HepG2 (cell line): ENCODE measurements at regions not wholly inside any gene's neighbourhood (a gene's known extent, or its start where the extent isn't known, plus 50 kb on each side); places are given as distances from the start of the nearest gene placed in this dataset.

Source experiments
- ATAC-seq: fragments of 200-7000 bp; cut with Tn5 transposase; 3 replicates; pipeline ENCODE4 v1.9.1; 2020; ENCODE audit warnings: mild to moderate bottlenecking, moderate library complexity
- BruUV-seq: library from RNA; stranded (reverse); fragments of 400-500 nt; replicated peaks from 2 replicates; lab custom pipeline; 2021; lab: Mats Ljungman, UMichigan
- CTCF ChIA-PET: fragments of 300-600 bp; formaldehyde crosslinking; extraction: SDS; loops from one replicate; lab custom pipeline; 2021; ENCODE audit warnings: low total read pairs, inconsistent platforms, low intra/inter-chr PET ratio; lab: Yijun Ruan, JAX
- POLR2A ChIA-PET: fragments of 350-600 bp; sonication (Branson Sonifier 250); formaldehyde crosslinking; loops from one replicate; lab custom pipeline; 2020; ENCODE audit warnings: antibody characterized with exemption, inconsistent platforms; lab: Yijun Ruan, JAX
- DNase-seq: peaks from one replicate; pipeline ENCODE4 v3.0.0-alpha.2; 2015; ENCODE audit warnings: low spot score
- FAIRE-seq: peaks from 3 replicates; lab custom pipeline; 2011; peaks lifted over from hg19 to GRCh38; lab: Jason Lieb, UNC
- H2AFZ ChIP-seq: one replicate; pipeline ENCODE4 v1.6.1; 2011; ENCODE audit warnings: low read length, inconsistent platforms
- H3K27ac ChIP-seq: fragments of 300-600 bp; 3 replicates; pipeline ENCODE4 v1.8.0; 2011; ENCODE audit warnings: mixed run types, mild to moderate bottlenecking, mixed read lengths, low read length, inconsistent platforms; ENCODE audit not compliant: insufficient read depth; ENCODE audit errors: extremely low read length
- H3K27me3 ChIP-seq, 2 experiments: fragments of 200-600 bp in 1 of 2; 2 replicates in 1 of 2; 3 replicates in 1 of 2; pipeline versions ENCODE4 v1.6.0 to v1.8.0; 2011; ENCODE audit warnings: low read length in 2 of 2, mild to moderate bottlenecking in 2 of 2, moderate library complexity in 2 of 2, inconsistent platforms in 1 of 2; ENCODE audit not compliant: insufficient read depth in 2 of 2, control insufficient read depth in 1 of 2
- H3K36me3 ChIP-seq, 2 experiments: fragments of 200-600 bp in 1 of 2; replicated peaks in 1 of 2; 2 replicates in 1 of 2; 3 replicates in 1 of 2; pipeline versions ENCODE4 v1.5.1 to v1.8.0; 2011; ENCODE audit warnings: low read length in 2 of 2, inconsistent platforms in 1 of 2; ENCODE audit not compliant: insufficient read depth in 2 of 2, control insufficient read depth in 1 of 2
- H3K4me1 ChIP-seq: 2 replicates; pipeline ENCODE4 v1.5.1; 2012; ENCODE audit warnings: low read length, inconsistent platforms; ENCODE audit not compliant: insufficient read depth
- H3K4me2 ChIP-seq: 2 replicates; pipeline ENCODE4 v1.6.0; 2011; ENCODE audit warnings: low read depth, low read length, inconsistent platforms
- H3K4me3 ChIP-seq, 3 experiments: fragments of 200-600 bp in 1 of 3; sonication (generic), shearing (Covaris generic) in 1 of 3; replicated peaks in 1 of 3; 2 replicates each; pipeline ENCODE4 v1.5.1; 2011 to 2016; ENCODE audit warnings: low read length in 3 of 3, inconsistent platforms in 2 of 3, low read depth in 2 of 3, mild to moderate bottlenecking in 2 of 3, control low read depth in 1 of 3, mixed read lengths in 1 of 3; ENCODE audit not compliant: insufficient read depth in 1 of 3
- H3K79me2 ChIP-seq: one replicate; pipeline ENCODE4 v1.6.1; 2011; ENCODE audit warnings: low read length, inconsistent platforms; ENCODE audit not compliant: insufficient read depth
- H3K9ac ChIP-seq: 2 replicates; pipeline ENCODE4 v1.6.0; 2011; ENCODE audit warnings: mild to moderate bottlenecking, low read depth, low read length, inconsistent platforms; ENCODE audit not compliant: insufficient read depth
- H3K9me3 ChIP-seq: 2 replicates; pipeline ENCODE4 v1.5.1; 2012; ENCODE audit warnings: mild to moderate bottlenecking, low read length
- H4K20me1 ChIP-seq: 2 replicates; pipeline ENCODE4 v1.6.0; 2011; ENCODE audit warnings: inconsistent platforms, mild to moderate bottlenecking, low read length, moderate library complexity; ENCODE audit not compliant: insufficient read depth
- CAMTA2 ChIP-seq: sonication (generic); formaldehyde crosslinking; IDR thresholded peaks from 2 replicates; pipeline ENCODE4 v1.4.0; 2020; ENCODE audit warnings: mild to moderate bottlenecking, missing genetic modification reagents, borderline replicate concordance
- CERS6 ChIP-seq: sonication (generic); formaldehyde crosslinking; IDR thresholded peaks from 2 replicates; pipeline ENCODE4 v1.5.0; 2020; ENCODE audit warnings: missing genetic modification reagents
- FOXA1 ChIP-seq, 2 experiments: fragments of 450-650 bp in 1 of 2; sonication (generic) in 1 of 2; formaldehyde crosslinking in 1 of 2; IDR thresholded peaks; 2 replicates each; pipeline versions ENCODE4 v1.4.0 to v1.6.1; 2016 to 2020; ENCODE audit warnings: missing genetic modification reagents in 1 of 2
- KAT7 ChIP-seq: IDR thresholded peaks from 2 replicates; pipeline ENCODE4 v1.6.1; 2018; ENCODE audit warnings: borderline replicate concordance, missing compliant biosample characterization
- KDM1A ChIP-seq: IDR thresholded peaks from 2 replicates; pipeline ENCODE4 v1.6.1; 2016; ENCODE audit warnings: missing compliant biosample characterization
- LCORL ChIP-seq, 2 experiments: fragments of 450-650 bp in 1 of 2; sonication (generic) in 1 of 2; formaldehyde crosslinking in 1 of 2; IDR thresholded peaks; 2 replicates each; pipeline versions ENCODE4 v1.5.0 to v1.6.1; 2017 to 2020; ENCODE audit warnings: antibody characterized with exemption in 1 of 2, missing genetic modification reagents in 1 of 2
- RXRB ChIP-seq: IDR thresholded peaks from 2 replicates; pipeline ENCODE4 v1.6.1; 2016; ENCODE audit warnings: borderline replicate concordance, missing genetic modification reagents, missing compliant biosample characterization
- SALL2 ChIP-seq: sonication (generic); formaldehyde crosslinking; IDR thresholded peaks from 2 replicates; pipeline ENCODE4 v1.8.1; 2023; ENCODE audit warnings: mild to moderate bottlenecking, missing genetic modification reagents, inconsistent platforms
- SMC3 ChIP-seq: IDR thresholded peaks from 2 replicates; pipeline ENCODE4 v1.6.1; 2011; ENCODE audit warnings: low read length, improper control_type of control experiment
- STAG1 ChIP-seq: sonication (generic); formaldehyde crosslinking; IDR thresholded peaks from 2 replicates; pipeline ENCODE4 v1.4.0; 2020; ENCODE audit warnings: missing genetic modification reagents
- SUZ12 ChIP-seq: fragments of 150-350 bp; IDR thresholded peaks from 2 replicates; pipeline ENCODE4 v1.6.1; 2014; ENCODE audit warnings: low read depth, low read length
- ZNF468 ChIP-seq: sonication (generic); formaldehyde crosslinking; IDR thresholded peaks from 2 replicates; pipeline ENCODE4 v1.8.0; 2022; ENCODE audit warnings: mild to moderate bottlenecking, moderate library complexity, missing genetic modification reagents
- ZNF605 ChIP-seq: sonication (generic); formaldehyde crosslinking; IDR thresholded peaks from 2 replicates; pipeline ENCODE4 v1.8.0; 2022; ENCODE audit warnings: mild to moderate bottlenecking, missing genetic modification reagents
- ZSCAN30 ChIP-seq: sonication (generic); formaldehyde crosslinking; IDR thresholded peaks from 2 replicates; pipeline ENCODE4 v1.5.0; 2020; ENCODE audit warnings: mild to moderate bottlenecking, missing genetic modification reagents
- in situ Hi-C: cut with HindIII; loops from 2 replicates; pipeline ENCODE4 v1.10.0; 2017; ENCODE audit warnings: low pct_unique_long_range_greater_than_20kb; ENCODE audit not compliant: extremely low pct_ligation_motif_present
- intact Hi-C: fragments of 100-400 bp; cut with micrococcal nuclease; formaldehyde crosslinking; loops from one replicate; pipeline ENCODE4 v1.10.0; 2022; ENCODE audit not compliant: unreplicated experiment
- TF ChIP-seq, protein P1 (sequence below): sonication (generic); formaldehyde crosslinking; IDR thresholded peaks from 2 replicates; pipeline ENCODE4 v1.5.0; 2020; ENCODE audit warnings: mild to moderate bottlenecking, missing genetic modification reagents, moderate library complexity

DNA sequence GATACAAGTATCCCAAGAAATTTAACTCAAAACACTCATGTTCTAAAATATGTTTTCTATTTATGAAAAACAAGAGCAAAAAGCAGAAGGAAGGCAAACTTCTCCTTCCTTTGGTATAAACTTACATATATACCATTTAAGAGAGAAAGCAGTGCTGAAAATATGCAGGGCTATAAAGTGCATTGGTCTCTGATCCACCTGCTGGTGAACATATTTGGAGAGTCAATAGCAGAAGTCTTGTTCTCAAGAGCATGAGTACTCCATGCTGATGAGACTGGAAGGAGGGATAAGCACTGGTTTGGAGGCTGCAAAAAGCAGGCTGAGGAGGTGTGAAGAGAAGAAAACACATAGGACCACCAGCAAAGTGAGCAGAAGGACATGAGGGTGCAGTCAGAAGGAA is 391.2 kb downstream of the STK39 start:
- Histone ChIP-seq H3K9me3 (no peaks in the 10 kb centered on the region), H3K9ac (no peak overlapping the region), H3K36me3 (no peaks in the 10 kb centered on the region), H3K27ac (no peak overlapping the region), H2AFZ (no peak overlapping the region), H3K4me2 (no peak overlapping the region), H3K4me3 (no peak overlapping the region), H3K27me3 (no peaks in the 10 kb centered on the region), H3K79me2 (no peaks in the 10 kb centered on the region), H3K4me1 (no peaks in the 10 kb centered on the region), H4K20me1 (no peaks in the 10 kb centered on the region)
- ChIA-PET POLR2A (no interaction called here), CTCF (no interaction called here)
- ATAC-seq (peak; percentile 71), DNase-seq (peak; percentile 11), FAIRE-seq (no peak)
- TF ChIP-seq KDM1A (CRISPR knock-in tag) (no peak), ZNF468 (CRISPR knock-in tag) (no peak), SALL2 (no peak), CERS6 (no peak), CAMTA2 (CRISPR knock-in tag) (no peak), SMC3 (peak; percentile 29; the same call in 1 of the 2 replicates), LCORL (IDR thresholded peaks at IDR 0.05) (no peak), LCORL (CRISPR knock-in tag; IDR thresholded peaks at IDR 0.05) (no peak), KAT7 (CRISPR knock-in tag) (no peak), SUZ12 (no peak), ZNF605 (no peak), FOXA1 (IDR thresholded peaks at IDR 0.05) (no peak), FOXA1 (CRISPR knock-in tag; IDR thresholded peaks at IDR 0.05) (0 out of 2 replicates have a peak, but pooled peaks have one; percentile 16), STAG1 (CRISPR knock-in tag) (peak; percentile 64), ZSCAN30 (no peak), RXRB (CRISPR knock-in tag) (0 out of 2 replicates have a peak, but pooled peaks have one; percentile 20)
- TF ChIP-seq, protein P1, sequence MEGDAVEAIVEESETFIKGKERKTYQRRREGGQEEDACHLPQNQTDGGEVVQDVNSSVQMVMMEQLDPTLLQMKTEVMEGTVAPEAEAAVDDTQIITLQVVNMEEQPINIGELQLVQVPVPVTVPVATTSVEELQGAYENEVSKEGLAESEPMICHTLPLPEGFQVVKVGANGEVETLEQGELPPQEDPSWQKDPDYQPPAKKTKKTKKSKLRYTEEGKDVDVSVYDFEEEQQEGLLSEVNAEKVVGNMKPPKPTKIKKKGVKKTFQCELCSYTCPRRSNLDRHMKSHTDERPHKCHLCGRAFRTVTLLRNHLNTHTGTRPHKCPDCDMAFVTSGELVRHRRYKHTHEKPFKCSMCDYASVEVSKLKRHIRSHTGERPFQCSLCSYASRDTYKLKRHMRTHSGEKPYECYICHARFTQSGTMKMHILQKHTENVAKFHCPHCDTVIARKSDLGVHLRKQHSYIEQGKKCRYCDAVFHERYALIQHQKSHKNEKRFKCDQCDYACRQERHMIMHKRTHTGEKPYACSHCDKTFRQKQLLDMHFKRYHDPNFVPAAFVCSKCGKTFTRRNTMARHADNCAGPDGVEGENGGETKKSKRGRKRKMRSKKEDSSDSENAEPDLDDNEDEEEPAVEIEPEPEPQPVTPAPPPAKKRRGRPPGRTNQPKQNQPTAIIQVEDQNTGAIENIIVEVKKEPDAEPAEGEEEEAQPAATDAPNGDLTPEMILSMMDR: peak; percentile 53
- in situ Hi-C loops (no loop called here), intact Hi-C loops (no loop called here)
- BruUV-seq: no TSS peak
